Activated CD4-positive, CD25-positive, alpha-beta regulatory T cell treated with anti-CD3 and anti-CD28 coated beads, Interleukin-2, amount 50 U/mL, for 24 hours (primary cell): ENCODE measurements at regions not wholly inside any gene's neighbourhood (a gene's known extent, or its start where the extent isn't known, plus 50 kb on each side); places are given as distances from the start of the nearest gene placed in this dataset.

Source experiments
- ATAC-seq, 2 donors: fragments of 150-1000 bp; cut with Tn5 transposase; one replicate each; pipeline ENCODE4 v1.10.0; 2021; ENCODE audit warnings: mild to moderate bottlenecking in 1 of 2, moderate library complexity in 1 of 2

GRCh38 chr6:79296211-79296610 is 61.7 kb upstream of the HMGN3 start:
- ATAC-seq = no peak
